Erythroblast (primary cell): ENCODE measurements at regions not wholly inside any gene's neighbourhood (a gene's known extent, or its start where the extent isn't known, plus 50 kb on each side); places are given as distances from the start of the nearest gene placed in this dataset.

Experiments
- GATA1 ChIP-seq: IDR thresholded peaks from 2 replicates; pipeline ENCODE4 v1.6.1; 2011; ENCODE audit warnings: low read depth, mild to moderate bottlenecking, control low read depth, low read length, moderate library complexity
- POLR2A ChIP-seq: IDR thresholded peaks from 2 replicates; pipeline ENCODE4 v1.6.1; 2011; ENCODE audit warnings: mild to moderate bottlenecking, low read length

- TF ChIP-seq POLR2A (no peak), GATA1 (no peak)
Observed at GRCh38 chr10:44557596-44558191, 172.8 kb upstream of the CXCL12 start.
